ENCODE measurements at regions not wholly inside any gene's neighbourhood (a gene's known extent, or its start where the extent isn't known, plus 50 kb on each side); places are given as distances from the start of the nearest gene placed in this dataset.
"Not testable (repeated sequence)": the region's sequence is repeated elsewhere in the genome, so short reads cannot be mapped to it uniquely, and the experiment has no call there.

DNA sequence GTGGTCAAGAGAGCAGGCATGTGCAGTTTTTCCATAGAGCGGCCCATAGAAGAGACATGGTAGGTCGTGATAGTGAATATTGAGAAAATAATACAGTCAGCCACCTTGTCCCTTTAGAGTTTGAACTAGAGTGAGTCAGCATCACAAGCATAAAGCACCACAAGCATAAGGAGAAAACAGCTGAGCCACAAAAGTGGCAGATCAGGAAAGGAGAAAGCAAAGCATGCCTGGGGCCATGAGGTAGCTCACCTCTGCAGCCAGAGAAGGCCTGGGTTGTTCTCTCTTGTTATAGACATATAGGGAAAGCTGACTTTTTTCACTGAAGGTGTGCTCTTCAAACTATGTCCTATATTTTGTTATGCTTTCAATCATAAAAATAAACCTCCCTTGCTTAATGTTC, 879.0 kb downstream of the DSC3 start:
- DNase-seq (ENCODE audit: low spot score), result no peak

DNA sequence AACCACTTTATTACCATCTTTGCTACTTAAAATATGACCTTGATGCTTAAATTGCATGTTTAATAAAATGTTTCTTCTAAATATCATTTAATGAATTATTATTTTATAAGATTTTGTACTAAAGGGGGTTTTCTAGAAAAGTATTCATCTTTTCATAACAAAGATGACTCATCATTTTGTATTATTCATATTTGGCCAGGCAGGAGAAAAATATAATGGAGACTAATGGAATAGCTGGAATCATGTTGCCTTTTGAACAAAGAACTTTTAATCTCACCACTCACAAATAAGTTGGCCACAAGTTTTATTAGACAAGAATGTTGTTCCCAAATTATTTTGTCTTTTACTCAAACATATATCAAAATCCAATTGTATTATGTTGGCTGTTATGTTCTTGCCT, 882.4 kb downstream of the DSC3 start:
- no peak for DNase-seq (ENCODE audit: low spot score)

DNA sequence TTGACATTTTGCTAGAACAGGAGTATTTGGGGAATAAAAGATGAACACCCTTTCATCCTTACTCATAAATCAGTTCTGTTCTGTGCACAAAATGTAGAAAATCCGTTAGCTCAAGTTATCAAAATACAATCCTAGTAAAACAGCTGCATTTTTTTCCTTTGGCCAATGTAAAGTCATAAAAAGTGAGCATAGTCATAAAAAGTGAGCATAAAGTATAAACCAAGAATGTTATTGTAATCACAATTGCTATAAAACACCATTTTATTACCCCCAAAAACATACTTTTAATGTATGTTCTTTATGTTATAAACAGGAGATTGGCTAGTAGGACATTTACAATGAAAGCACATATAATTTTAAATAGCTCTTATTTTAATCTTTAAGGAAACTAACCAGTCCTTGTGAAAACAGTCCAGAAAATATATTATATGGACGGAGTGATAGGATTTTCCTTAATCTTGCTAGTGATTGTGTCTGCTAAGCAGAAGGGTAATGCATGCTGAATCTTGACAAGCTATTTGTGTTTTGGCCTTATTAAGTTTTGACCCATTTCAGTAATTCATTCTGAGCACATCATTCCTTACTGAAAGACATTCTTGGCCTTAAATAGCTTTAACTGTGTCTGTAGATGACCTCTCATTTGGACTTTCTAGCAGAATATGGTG, 891.8 kb downstream of the DSC3 start:
- no peak for DNase-seq (ENCODE audit: low spot score)

DNA sequence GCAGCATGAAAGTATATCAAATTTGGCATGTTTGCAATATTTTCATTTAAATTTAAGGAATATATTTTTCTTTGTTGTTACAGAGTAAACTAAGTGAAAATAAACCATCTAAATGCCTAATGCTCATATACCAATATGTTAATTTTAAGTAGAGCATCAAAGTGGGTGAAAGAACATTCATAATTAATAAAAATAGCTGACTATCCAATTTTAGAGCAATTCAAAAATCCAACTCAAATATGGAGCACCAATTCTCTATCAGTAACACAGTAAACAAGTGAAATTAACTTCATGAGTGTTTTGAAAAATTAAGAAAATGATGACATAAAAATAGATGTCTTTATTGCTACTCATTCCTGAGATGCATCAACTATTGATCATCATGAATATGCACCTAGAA, 893.0 kb downstream of the DSC3 start:
- DNase-seq (ENCODE audit: low spot score), result no peak

GRCh38 chr18:30142870-30143269, 899.7 kb downstream of the DSC3 start:
- DNase-seq (ENCODE audit: low spot score), result no peak

DNA sequence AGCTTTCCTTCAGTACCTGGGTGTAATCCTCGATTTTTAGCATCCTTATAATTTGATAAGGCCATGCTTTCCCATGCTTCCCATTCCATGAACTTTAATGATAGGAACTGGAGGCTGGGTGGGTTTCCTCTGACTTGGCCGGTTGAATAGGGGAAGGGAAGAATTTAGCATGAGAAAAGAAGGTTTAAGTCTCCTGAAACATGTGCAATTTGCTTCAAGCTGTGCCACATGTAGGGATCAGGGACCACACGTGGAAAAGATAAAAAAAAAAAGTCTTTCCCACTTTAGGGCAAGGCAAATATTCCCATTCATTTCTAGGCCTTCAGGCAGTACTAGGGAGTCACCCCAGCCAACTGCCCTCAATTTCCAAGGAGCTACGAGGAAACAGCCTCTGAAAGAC, 900.3 kb downstream of the DSC3 start:
- DNase-seq (ENCODE audit: low spot score), result no peak

DNA sequence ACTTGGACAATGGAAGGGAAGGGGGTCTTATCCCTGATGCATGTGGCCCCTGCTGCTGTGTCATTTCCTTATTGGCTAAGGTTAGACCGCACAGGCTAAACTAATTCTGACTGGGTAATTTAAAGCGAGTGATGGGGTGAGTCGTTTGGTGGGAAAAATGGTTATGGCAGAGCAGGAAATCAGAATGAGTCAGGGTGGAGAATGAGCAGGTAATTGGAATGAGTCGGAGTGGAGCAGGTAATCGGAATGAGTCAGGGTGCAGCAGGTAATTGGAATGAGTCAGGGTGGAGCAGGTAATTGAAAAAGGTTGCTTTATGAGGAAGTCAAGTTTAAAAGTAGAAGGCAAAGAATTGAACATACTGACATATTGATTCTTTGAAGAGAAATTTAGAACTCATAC, 901.0 kb downstream of the DSC3 start:
- not testable (repeated sequence) for DNase-seq (ENCODE audit: low spot score)

GRCh38 chr18:30139631-30140287, 902.8 kb downstream of the DSC3 start:
- DNase-seq (ENCODE audit: low spot score), result no peak

DNA sequence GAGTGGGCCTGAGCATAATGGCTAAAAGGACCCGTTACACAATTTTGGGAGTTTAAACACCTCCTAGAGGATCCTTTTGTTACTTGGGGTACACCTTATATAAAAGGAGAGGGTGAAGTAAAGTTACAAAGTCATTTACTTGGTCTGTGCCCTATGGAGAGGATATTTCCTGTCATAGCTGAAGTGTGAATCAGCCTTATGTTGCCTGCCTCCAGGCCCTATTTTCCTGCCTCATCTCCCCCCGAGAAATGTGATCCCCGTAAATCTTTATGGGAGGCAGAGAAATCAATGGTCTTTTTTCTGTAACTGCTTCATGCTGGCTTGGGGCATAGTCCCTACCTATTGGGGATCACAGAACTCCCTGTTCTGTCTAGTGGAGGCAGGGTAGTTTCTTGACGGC, 906.6 kb downstream of the DSC3 start:
- no peak for DNase-seq (ENCODE audit: low spot score)

DNA sequence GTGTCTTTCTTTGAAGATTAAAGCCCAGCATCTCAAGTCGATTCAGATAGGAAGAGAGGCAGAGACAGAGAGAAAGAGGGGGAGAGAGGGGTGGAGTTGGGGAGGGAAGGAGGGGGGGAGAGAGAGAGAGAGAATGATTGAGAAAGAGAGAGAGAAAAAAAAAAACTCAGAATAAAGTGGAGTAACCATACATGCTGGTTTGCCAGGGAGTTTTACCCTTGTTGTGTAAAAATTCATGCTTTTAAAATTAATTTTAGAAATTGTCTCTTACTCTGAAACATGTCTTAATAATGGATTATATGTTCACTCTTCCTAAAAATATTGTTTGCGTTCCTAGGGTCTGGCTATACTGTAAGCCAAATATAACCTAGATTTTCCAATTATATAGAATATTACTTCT, 908.5 kb downstream of the DSC3 start:
- DNase-seq (ENCODE audit: low spot score), result no peak

- no peak for DNase-seq (ENCODE audit: low spot score)
Observed at GRCh38 chr18:30132959-30133358, 909.6 kb downstream of the DSC3 start.

GRCh38 chr18:30121397-30121796, 921.1 kb downstream of the DSC3 start:
- no peak for DNase-seq (ENCODE audit: low spot score)

DNA sequence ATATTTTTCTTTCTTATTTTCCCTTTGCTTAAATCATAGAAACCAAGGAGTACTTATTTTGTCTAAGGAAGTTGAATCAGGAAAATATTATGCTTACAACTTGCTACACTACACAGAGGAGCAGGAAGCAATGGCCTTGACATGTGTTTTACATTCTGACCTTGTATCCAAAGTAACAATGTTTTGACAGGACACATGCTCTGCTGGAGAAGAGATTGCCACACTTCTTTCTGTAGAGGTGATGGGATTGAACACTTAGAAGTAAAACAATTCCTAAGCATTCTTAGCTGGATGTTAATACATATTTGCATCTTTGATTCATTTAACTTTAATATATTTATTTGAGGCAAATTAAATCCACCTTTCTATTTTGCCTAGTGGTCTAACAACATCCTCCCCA, 929.1 kb downstream of the DSC3 start:
- DNase-seq (ENCODE audit: low spot score), result no peak

- no peak for DNase-seq (ENCODE audit: low spot score)
Observed at GRCh38 chr18:30106356-30106755, 936.2 kb downstream of the DSC3 start.

DNA sequence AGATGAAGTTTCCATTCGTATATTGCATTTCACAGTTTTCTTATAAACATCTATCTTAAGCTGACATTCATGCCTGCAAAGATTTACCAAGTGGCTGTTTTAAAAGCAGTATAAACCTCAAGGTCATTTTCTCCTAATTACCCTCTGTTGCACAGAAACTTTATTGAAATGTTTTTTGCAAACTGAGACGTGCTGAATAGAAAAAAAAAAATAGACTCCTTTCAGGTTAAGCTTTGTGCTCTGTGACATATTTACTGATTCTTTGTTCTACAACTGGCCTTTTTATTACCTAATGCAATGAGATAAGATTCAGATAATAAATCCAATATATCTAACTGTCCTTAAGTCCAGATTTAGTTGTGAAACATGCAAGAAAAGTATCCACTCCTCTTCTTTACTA, 938.7 kb downstream of the DSC3 start:
- DNase-seq (ENCODE audit: low spot score), result no peak

GRCh38 chr18:30096796-30097195, 945.7 kb downstream of the DSC3 start:
- DNase-seq (ENCODE audit: low spot score), result no peak

DNA sequence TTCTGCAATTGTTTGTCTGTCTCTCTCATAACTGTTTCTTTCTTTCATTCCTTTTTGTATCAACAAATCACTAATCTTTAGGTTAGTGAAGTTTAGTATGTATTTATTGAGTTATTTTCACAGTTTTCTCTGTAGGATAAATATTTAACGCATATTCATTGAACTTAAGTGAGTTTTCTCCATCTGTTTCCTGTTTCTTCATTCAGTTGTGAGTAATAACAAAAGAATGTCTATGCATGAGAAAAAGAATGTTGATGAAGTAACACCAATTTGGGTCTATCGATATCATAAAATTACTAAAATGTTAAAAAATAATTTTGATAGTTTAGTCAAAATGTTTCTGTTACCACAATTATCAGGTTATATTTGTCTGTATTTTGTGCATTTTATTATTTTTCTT, 948.0 kb downstream of the DSC3 start:
- DNase-seq (ENCODE audit: low spot score), result no peak

DNA sequence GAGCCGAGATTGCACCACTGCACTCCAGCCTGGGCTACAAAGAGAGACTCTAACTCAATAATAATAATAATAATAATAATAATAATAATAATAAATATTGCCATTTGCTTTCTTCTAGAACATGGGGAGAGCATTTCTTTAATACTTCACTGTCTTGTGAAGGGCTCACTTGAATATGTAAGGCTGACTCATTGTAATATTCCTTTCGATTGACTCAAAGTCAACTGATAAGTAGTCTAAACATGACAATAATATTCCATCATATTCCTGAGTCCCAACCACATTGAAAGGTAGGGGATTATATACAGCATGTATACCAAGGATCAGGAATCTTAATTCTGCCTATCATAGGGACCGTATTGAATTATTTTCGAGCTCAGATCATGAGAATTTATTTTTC, 949.2 kb downstream of the DSC3 start:
- no peak for DNase-seq (ENCODE audit: low spot score)

- DNase-seq (ENCODE audit: low spot score), result no peak
Observed at GRCh38 chr18:30088238-30089015, 954.1 kb downstream of the DSC3 start.

DNA sequence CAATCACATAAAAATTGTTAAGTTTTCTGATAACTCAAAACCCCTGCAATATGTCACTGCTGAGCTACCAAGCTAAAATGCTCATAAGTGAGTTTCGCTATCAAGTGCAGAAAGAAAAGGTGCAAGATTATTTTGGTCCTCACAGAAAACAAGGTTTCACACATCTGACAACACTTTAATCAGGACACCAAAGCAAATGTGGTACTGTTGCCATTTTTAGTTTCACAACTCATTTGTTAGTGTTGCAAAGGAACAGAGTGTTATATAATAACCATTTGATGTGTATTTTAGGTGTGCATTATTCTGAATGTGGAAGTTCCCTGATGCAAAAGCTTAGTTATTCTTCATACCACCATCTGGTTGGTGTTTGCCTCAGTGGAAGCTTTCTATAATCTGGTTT, 956.2 kb downstream of the DSC3 start:
- DNase-seq (ENCODE audit: low spot score), result no peak

DNA sequence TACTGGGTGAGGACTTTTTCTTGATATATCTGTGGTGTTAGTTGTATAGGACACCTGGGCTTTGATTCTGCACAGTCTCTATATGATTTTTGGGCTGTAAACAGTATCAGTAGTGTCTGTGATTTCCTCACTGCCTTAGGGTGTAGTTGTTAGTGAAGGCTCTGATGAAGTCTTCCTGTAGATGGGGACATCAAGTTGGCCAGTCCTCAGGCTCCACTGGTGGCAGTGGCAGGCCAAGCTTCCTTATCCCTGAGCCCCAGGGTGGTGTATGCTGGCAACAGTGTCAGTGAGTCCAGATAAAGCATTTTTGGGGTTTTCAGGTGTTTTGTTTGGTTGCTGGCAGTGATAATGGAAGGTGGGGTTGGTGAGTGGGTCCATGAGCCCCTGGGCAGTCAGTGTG, 961.4 kb downstream of the DSC3 start:
- no peak for DNase-seq (ENCODE audit: low spot score)

DNA sequence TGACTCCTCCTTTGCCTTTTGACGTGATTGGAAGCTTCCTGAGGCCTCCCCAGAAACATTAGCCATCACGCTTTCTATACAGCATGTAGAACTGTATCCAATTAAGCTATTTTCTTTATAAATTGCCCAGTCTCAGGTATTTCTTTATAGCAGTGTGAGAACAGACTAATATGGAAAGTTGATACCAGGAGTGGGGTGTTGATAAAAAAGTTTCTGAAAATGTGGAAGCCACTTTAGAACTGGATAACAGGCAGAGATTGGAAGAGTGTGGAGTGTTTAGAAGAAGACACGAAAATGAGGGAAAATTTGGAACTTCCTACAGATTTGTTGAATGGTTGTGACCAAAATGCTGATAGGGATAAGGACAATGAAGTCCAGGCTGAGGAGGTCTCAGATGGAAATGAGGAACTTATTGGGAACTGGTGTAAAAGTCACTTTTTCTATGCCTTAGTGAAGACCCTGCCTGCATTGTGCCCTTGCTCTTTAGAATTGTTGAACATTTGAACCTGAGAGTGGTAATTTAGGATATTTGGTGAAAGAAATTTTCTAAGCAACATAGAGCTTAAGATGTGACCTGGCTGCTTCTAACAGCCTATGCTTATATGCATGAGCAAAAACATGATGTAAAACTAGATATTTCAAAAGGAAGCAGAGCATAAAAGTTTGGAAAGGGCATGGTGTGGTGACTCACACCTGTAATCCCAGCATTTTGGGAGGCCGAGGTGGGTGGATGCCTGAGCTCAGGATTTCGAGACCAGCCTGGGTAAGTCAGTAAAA, 969.7 kb downstream of the DSC3 start:
- no peak for DNase-seq (ENCODE audit: low spot score)

DNA sequence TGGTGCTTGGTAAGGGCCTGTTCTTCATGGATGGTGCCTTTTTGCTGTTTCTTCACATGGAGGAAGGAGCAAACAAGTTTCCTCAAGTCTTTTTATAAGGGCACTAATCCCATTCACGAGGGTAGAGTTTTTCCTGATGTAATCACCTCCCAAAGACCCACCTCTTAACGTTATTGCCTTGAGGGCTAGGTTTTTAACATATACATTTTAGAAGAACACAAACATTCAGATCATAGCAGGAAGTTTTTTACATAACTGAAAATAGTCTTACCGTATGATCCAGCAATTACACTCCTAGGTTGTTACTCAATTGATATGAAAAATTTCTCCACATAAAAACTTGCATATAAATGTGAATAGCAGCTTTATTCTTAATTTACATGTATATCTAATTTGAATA, 976.3 kb downstream of the DSC3 start:
- no peak for DNase-seq (ENCODE audit: low spot score)
